Hindlimb muscle (tissue), 1 donor: ENCODE measurements at regions not wholly inside any gene's neighbourhood (a gene's known extent, or its start where the extent isn't known, plus 50 kb on each side); places are given as distances from the start of the nearest gene placed in this dataset.
"Not testable (repeated sequence)": the region's sequence is repeated elsewhere in the genome, so short reads cannot be mapped to it uniquely, and the experiment has no call there.

ENCODE experiments used
- DNase-seq: peaks from one replicate; pipeline ENCODE4 v3.0.0-alpha.2; 2013

- DNase-seq, result no peak
Measured at GRCh38 chr21:17738176-17738953, 80.8 kb downstream of the C21orf91 start.

GRCh38 chr21:17736072-17736471 lies 83.1 kb downstream of the C21orf91 start:
- no peak for DNase-seq

GRCh38 chr21:17733209-17733608 lies 85.9 kb downstream of the C21orf91 start:
- no peak for DNase-seq

DNA sequence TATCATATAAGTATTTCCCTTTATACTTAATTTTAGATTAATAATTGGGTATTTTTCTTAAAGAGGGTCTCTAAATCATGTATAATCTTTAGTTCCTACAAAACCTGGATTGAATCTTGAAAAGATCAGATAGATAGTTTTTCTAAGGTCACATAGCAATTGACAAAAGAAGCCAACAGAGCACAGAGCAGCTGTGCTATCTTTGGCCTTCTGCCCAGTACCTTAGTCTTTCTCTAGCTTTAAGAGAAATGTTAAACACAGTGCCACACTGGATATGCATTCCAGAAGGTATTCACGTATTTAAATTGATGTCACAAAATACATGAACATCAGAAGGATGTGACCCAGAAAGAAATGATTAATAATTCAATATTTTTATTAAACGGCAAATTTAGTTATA lies 86.8 kb downstream of the C21orf91 start:
- DNase-seq, result no peak

DNA sequence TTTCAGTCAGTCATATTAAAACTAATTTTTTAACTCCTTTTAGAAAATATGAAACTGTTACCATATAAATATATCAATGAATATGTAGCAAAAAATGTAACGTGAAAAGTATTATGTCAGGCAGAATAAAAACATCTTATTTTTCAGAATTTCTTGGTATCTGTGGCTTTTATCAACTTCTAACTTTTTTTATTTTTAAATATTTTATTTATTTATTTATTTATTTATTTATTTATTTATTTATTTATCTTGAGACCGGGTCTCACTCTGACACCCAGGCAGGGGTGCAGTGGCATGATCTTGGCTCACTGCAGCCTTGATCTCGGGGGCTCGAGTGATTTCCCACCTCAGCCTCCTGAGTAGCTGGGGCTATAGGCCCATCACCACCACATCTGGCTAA lies 87.6 kb downstream of the C21orf91 start:
- no peak for DNase-seq

DNA sequence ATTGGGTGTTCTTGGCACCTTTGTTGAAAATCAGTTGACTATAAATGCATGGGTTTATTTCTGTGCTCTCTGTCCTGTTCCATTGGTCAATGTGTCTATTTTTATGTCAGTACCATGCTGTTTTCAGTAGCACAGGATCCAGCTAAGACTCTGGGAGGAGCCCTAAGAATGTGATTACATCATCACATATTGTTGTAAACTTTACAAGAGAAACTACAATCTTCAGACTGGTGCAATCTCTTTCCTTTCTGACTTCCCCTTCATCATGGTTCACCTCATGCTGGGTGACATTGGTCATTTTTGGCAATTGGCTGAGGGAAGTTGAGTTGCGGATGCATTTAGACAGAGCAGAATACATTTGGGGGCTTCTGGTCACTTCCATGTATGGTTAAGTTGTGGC lies 88.4 kb downstream of the C21orf91 start:
- DNase-seq, result no peak

- DNase-seq, result no peak
Measured at GRCh38 chr21:17729455-17729854, 89.7 kb downstream of the C21orf91 start.

DNA sequence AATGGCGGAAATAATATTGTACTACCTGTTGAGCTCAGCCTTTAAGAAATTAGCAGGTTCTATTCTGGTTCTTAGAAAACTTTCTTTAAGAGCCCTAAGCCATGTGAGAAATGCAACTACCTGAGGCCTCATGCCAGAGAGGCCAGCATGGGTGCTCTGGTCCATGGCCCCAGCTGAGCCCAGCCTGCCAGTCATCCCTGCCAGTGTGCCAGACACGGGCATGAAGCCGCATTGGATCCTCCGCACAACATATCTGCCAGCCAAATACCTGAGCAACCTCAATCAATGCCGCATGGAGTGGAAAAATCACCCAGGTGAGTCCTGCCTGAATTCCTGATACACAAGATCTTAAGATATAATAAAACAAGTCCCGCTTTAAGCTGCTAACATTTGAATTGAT lies 91.8 kb downstream of the C21orf91 start:
- no peak for DNase-seq

DNA sequence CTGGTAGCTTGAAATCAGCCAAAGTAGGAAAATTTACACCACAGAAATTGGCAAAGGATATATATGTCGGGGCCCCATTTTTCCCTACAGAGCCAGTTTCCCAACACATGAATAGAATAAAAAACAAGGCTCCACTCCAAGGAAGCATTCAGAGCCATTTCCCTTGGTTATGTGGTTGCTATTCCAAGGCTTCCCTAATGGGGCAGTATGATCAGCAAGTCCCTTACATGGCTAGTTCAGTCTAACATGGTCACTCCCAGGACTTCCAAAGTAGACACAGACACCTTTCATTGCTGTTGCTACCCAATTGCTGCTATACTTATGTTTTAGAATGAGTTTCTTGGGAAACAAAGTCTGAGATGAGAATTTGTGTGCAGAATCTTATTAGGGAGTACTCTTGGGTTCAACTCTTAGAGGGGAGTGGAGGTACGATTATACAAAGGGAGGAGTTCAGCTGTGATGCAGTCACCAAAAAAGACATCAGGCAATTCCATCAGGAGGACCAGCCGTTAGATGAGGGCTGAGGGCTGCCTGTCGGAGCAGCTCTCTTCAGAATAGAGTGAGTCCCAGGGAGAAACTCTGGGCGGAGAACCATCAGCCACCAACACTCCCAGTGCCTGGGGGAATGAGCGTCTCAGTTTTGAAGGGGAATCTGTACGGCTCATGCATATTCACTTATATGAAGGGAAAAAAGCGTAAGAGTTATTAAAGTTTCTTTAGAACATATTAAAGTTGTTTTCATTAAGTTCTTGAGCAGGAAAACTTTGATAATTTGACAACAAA lies 92.9 kb downstream of the C21orf91 start:
- no peak for DNase-seq

- no peak for DNase-seq
Measured at GRCh38 chr21:17725339-17725738, 93.8 kb downstream of the C21orf91 start.

GRCh38 chr21:17712887-17713286 lies 100.2 kb upstream of the BTG3 start:
- no peak for DNase-seq

DNA sequence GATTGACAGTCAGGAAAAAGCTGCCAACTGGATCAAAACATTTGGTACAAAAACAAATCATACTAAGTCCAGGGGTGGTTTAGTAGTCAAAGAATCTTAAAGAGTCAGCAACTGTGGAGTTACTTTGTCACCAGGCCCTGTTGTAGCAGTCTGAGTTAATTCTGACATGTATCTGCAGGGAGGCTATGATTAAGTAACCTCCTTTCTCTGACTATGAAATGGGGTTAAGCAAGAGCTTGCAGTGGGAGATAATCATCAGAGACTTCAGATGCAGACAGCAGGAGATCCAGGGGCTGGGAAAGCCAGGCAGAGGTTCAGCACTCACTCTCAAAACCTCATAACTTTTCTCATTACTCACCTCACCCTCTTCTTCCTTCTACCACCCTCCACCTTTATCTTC lies 99.2 kb upstream of the BTG3 start:
- no peak for DNase-seq

DNA sequence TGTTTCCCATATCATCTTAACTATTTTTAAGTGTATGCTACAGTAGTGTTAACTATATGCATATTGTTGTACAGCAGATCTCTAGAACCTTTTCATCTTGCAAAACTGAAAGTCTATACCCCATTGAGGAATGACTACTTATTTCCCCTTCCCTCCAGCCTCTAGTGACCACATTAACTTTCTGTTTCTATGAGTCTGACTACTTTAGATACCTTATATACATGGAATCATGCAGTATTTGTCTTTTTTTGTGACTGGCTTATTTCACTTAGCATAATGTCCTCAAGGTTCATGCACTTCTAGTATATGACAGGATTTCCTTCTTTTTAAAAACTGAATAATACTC lies 96.5 kb upstream of the BTG3 start:
- DNase-seq, result no peak

- no peak for DNase-seq
Measured at GRCh38 chr21:17708522-17709265, 96.0 kb upstream of the BTG3 start.

GRCh38 chr21:17699524-17700189 lies 87.0 kb upstream of the BTG3 start:
- no peak for DNase-seq

GRCh38 chr21:17697473-17697872 lies 84.8 kb upstream of the BTG3 start:
- no peak for DNase-seq

DNA sequence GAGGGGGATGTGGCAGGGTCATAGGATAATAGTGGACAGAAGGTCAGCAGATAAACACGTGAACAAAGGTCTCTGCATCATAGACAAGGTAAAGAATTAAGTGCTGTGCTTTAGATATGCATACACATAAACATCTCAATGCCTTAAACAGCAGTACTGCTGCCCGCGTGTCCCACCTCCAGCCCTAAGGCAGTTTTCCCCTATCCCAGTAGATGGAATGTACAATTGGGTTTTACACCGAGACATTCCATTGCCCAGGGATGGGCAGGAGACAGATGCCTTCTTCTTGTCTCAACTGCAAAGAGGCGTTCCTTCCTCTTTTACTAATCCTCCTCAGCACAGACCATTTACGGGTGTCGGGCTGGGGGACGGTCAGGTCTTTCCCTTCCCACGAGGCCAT lies 81.7 kb upstream of the BTG3 start:
- not testable (repeated sequence) for DNase-seq

- DNase-seq, result no peak
Measured at GRCh38 chr21:17693801-17694200, 81.1 kb upstream of the BTG3 start.

- DNase-seq, result no peak
Measured at GRCh38 chr21:17690078-17690494, 77.4 kb upstream of the BTG3 start.

DNA sequence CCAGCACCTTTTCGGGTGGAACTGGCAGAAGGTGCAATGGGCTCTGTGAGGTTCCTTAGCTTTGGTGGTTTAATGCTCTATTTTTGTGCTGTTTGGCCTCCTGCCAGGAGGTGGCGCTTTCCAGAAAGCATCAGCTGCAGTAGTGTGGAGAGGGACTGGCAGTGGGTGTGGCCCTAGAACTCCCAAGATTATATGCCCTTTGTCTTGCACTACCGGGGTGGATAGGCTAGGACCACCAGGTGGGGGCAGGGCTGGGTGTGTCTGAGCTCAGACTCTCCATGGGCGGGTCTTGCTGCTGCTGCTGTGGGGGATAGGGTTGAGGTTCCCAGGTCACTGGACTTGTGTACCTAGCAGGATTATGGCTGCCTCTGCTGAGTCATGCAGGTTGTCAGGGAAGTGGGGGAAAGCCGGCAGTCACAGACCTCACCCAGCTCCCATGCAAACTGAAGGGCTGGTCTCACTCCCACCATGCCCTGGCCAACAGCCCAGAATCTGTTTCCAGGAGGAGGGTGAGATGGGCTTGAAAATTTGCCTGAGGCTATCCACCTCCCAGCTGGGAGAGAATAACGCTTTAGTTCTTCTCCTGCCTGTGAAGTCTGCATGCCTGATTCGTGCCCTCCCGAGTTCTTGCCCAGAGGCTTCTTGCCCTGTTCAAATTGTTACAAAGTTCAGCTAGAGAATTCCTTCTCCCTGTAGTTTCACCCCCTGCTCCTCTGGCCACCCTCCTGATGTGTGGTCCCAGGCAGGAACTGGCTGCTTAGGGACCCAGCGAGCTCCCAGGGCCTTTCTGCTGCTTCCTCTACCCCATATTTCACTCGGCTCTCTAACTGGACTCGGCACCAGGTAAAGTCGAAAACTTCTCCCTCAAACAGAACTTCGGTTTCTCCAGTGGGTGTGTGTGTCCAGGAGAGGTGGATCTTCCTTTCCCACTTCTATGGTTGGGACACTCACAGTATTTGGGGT lies 76.5 kb upstream of the BTG3 start:
- DNase-seq, result no peak

DNA sequence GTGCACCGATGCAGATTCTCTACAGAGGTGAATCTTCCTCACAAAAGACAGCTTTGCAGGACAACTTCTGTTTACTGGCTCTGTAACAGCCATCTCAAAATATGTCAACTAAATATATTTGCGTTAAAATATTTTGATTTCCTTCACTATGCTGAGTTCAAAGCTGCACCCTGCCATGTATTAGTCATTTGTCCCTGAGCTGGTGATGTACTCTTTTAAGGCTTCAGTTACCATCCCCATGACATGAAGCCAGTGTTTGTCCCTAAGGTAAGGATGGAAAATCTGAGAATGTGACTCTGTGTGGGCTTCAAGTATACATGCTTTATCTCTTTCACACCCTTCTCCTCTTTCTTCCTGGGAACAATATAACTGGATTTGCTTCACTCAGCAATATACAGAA lies 70.2 kb upstream of the BTG3 start:
- no peak for DNase-seq
